ENCODE measurements at regions not wholly inside any gene's neighbourhood (a gene's known extent, or its start where the extent isn't known, plus 50 kb on each side); places are given as distances from the start of the nearest gene placed in this dataset.

- no peaks in the 10 kb centered on the region for H3K36me3 ChIP-seq (ENCODE audit: insufficient read depth, low read length)
- H3K4me2 ChIP-seq (ENCODE audit: insufficient read depth, low read length): no peak overlapping the region
- no peaks in the 10 kb centered on the region for H3K9me3 ChIP-seq (ENCODE audit: insufficient read depth, low read length, severe bottlenecking)
- no peak for DNase-seq
- no peak overlapping the region for H3K4me3 ChIP-seq (ENCODE audit: low read depth in 1 of 2, low read length in 2 of 2)
- H3K27ac ChIP-seq (ENCODE audit: low read length): no peak overlapping the region
- ATAC-seq (ENCODE audit: insufficient read depth, low read depth): no peak
- no peak overlapping the region for H2AFZ ChIP-seq (ENCODE audit: low read depth, low read length)
- H3K4me1 ChIP-seq (ENCODE audit: insufficient read depth, low read length): no peaks in the 10 kb centered on the region
- no peaks in the 10 kb centered on the region for H4K20me1 ChIP-seq (ENCODE audit: insufficient read depth, low read length)
- H3K9ac ChIP-seq (ENCODE audit: low read depth, low read length): no peak overlapping the region
- no peaks in the 10 kb centered on the region for H3K27me3 ChIP-seq (ENCODE audit: insufficient read depth, low read length, poor library complexity)
- H3K79me2 ChIP-seq (ENCODE audit: insufficient read depth, low read length): no peaks in the 10 kb centered on the region
- TF ChIP-seq EZH2 (IDR thresholded peaks at IDR 0.05; ENCODE audit: borderline replicate concordance, low read depth, low read length, severe bottlenecking): no peak
- TF ChIP-seq CTCF (IDR thresholded peaks at IDR 0.05; ENCODE audit: borderline replicate concordance, extremely low read depth, low read length, poor library complexity, severe bottlenecking): no peak
Measured at GRCh38 chr2:14272396-14273075, 360.0 kb upstream of the LRATD1 start.

GRCh38 chr2:14273650-14274049, 358.9 kb upstream of the LRATD1 start:
- TF ChIP-seq CTCF (IDR thresholded peaks at IDR 0.05; ENCODE audit: borderline replicate concordance, extremely low read depth, low read length, poor library complexity, severe bottlenecking) (no peak), EZH2 (IDR thresholded peaks at IDR 0.05; ENCODE audit: borderline replicate concordance, low read depth, low read length, severe bottlenecking) (no peak)
- no peak overlapping the region for H3K27ac ChIP-seq (ENCODE audit: low read length)
- no peaks in the 10 kb centered on the region for H3K9me3 ChIP-seq (ENCODE audit: insufficient read depth, low read length, severe bottlenecking)
- no peaks in the 10 kb centered on the region for H3K36me3 ChIP-seq (ENCODE audit: insufficient read depth, low read length)
- H3K79me2 ChIP-seq (ENCODE audit: insufficient read depth, low read length): no peaks in the 10 kb centered on the region
- H3K4me1 ChIP-seq (ENCODE audit: insufficient read depth, low read length): no peaks in the 10 kb centered on the region
- no peaks in the 10 kb centered on the region for H3K27me3 ChIP-seq (ENCODE audit: insufficient read depth, low read length, poor library complexity)
- H2AFZ ChIP-seq (ENCODE audit: low read depth, low read length): no peak overlapping the region
- no peak overlapping the region for H3K4me2 ChIP-seq (ENCODE audit: insufficient read depth, low read length)
- H4K20me1 ChIP-seq (ENCODE audit: insufficient read depth, low read length): no peaks in the 10 kb centered on the region
- no peak overlapping the region for H3K9ac ChIP-seq (ENCODE audit: low read depth, low read length)
- DNase-seq (no peak), ATAC-seq (ENCODE audit: insufficient read depth, low read depth) (no peak)
- no peak overlapping the region for H3K4me3 ChIP-seq (ENCODE audit: low read depth in 1 of 2, low read length in 2 of 2)

- Histone ChIP-seq H3K9me3 (ENCODE audit: insufficient read depth, low read length, severe bottlenecking) (no peaks in the 10 kb centered on the region), H3K27me3 (ENCODE audit: insufficient read depth, low read length, poor library complexity) (no peaks in the 10 kb centered on the region), H3K27ac (ENCODE audit: low read length) (no peak overlapping the region), H3K4me3 (ENCODE audit: low read depth in 1 of 2, low read length in 2 of 2) (no peak overlapping the region), H3K36me3 (ENCODE audit: insufficient read depth, low read length) (no peaks in the 10 kb centered on the region), H2AFZ (ENCODE audit: low read depth, low read length) (no peak overlapping the region), H3K4me1 (ENCODE audit: insufficient read depth, low read length) (no peaks in the 10 kb centered on the region), H3K4me2 (ENCODE audit: insufficient read depth, low read length) (no peak overlapping the region), H3K9ac (ENCODE audit: low read depth, low read length) (no peak overlapping the region), H4K20me1 (ENCODE audit: insufficient read depth, low read length) (no peaks in the 10 kb centered on the region), H3K79me2 (ENCODE audit: insufficient read depth, low read length) (no peaks in the 10 kb centered on the region)
- DNase-seq: no peak
- no peak for ATAC-seq (ENCODE audit: insufficient read depth, low read depth)
- TF ChIP-seq EZH2 (IDR thresholded peaks at IDR 0.05; ENCODE audit: borderline replicate concordance, low read depth, low read length, severe bottlenecking) (no peak), CTCF (IDR thresholded peaks at IDR 0.05; ENCODE audit: borderline replicate concordance, extremely low read depth, low read length, poor library complexity, severe bottlenecking) (no peak)
Measured at GRCh38 chr2:14284244-14284643, 348.3 kb upstream of the LRATD1 start.
